HG03442 (cell line): ENCODE measurements at regions not wholly inside any gene's neighbourhood (a gene's known extent, or its start where the extent isn't known, plus 50 kb on each side); places are given as distances from the start of the nearest gene placed in this dataset.
"Not testable (repeated sequence)": the region's sequence is repeated elsewhere in the genome, so short reads cannot be mapped to it uniquely, and the experiment has no call there.

Source experiments
- ATAC-seq: cut with Tn5 transposase; IDR thresholded peaks from one replicate; pipeline ENCODE4 v1.9.1; 2021; ENCODE audit warnings: mild to moderate bottlenecking, moderate library complexity; ENCODE audit not compliant: unreplicated experiment

DNA sequence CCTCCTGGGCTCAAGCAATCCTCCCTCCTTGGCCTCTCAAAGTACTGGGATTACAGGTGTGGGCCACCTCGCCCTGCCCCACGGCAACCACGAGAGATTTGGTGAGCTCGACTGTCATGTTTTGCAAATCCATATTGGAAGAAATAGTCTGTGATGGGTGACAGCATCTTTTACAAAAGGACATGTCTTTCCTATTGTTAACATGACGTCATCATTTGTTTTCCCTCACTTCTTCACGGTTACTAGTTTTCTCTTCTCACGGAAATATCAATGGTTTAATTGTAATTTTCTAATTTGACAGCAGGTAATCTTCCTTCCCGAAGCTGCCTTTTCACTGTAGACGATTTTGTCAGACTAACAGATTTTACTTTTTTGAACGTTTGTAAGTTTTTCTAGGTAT lies 110.8 kb upstream of the GREM2 start:
- no peak for ATAC-seq

DNA sequence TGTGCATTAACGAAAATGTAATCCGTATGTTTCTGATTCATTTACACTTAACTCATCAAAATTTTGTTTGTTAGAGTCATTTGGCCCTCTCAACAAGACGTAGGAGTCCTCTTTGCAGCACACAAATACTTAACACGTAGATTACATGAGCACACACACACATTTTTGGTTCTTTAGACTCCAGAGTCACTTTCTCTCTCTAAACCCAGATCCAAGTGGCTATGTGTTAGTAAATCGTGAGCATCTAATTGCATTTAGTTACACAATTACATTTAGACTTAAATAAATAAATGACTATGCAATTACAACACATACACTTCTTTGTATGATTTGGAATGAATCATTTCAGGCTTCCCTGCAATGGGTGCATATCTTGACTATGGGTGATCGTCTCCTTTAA lies 109.0 kb upstream of the GREM2 start:
- no peak for ATAC-seq

DNA sequence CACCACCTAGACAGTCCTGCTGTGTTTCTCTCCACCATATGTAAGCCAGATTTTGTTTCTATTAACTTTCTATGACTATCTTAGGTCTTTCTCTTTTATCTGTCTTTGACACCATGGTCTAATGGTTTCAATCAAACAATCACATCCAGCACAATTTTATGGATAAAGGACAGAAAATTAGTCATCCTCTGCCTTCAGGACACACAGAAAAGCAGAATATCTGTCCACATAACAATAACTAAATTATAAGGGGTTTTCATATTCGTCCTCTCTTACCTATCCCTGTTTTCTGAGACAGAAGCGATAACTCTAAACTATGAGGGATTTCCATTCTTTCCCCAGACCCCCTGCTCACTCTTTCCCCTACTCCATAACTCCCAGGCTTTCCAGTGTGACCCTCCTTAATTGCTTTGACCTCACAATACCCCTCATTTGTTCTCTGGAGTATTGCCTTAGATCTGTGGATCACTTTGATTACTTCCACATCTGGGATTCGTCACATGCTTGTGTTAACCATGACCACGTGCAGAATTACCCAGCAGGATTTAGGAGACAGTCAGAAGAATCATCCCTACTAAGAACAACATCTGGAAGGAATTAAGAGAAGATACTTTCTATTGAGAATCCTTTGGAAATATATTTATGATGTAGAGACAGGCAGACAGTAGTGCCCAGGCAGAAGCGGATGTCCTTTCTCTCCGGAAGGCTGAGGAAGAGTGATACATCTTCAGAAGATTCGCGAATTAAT lies 108.2 kb upstream of the GREM2 start:
- ATAC-seq = no peak

DNA sequence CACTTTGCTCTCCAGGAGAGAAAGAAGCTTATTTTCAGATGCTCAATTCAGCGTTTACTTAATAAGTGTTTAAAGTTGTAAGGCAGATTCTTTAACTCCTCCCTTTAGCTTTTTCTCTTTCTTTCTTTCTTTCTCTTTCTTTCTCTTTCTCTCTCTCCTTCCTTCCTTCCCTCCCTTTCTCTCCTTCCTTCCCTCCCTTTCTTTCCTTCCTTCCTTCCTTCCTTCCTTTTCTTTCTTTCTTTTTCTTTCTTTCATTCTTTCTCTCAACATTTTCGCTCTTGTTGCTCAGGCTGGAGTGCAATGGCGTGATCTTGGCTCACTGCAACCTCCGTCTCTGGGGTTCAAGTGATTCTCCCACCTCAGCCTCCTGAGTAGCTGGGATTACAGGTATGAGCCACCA lies 104.6 kb upstream of the GREM2 start:
- not testable (repeated sequence) for ATAC-seq

DNA sequence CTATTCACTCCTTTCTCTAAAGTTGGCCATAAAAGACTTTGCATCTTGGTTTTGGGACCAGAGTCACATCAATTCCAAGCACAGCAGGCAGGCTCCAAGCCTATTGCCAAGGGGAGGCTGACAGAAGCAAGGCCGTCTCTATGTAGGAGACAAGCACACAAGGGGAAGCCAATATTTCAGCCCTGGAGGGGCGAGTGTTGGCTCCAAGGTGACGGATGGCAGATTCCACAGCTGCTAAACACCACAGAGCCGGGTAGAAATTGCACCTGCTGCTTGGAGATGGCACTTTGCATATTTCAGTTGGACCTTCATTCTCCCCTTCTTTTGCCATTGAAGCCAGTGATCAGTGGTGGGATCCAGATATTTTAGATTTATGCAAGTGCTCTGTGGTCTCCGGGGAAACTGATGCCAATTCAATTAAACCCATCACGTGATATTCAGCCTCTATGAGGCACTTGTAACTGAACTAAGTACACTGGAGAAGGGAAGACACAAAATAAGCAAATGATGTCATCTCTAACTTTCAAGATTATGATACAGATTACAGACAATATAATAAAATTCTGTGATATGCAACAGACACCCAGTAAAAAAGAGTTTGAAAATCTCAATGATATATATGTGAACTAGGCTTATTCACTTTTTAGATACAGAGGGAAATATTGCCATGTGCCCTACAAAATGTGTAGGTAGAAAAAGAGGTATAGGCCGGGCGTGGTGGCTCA lies 102.8 kb upstream of the GREM2 start:
- no peak for ATAC-seq

DNA sequence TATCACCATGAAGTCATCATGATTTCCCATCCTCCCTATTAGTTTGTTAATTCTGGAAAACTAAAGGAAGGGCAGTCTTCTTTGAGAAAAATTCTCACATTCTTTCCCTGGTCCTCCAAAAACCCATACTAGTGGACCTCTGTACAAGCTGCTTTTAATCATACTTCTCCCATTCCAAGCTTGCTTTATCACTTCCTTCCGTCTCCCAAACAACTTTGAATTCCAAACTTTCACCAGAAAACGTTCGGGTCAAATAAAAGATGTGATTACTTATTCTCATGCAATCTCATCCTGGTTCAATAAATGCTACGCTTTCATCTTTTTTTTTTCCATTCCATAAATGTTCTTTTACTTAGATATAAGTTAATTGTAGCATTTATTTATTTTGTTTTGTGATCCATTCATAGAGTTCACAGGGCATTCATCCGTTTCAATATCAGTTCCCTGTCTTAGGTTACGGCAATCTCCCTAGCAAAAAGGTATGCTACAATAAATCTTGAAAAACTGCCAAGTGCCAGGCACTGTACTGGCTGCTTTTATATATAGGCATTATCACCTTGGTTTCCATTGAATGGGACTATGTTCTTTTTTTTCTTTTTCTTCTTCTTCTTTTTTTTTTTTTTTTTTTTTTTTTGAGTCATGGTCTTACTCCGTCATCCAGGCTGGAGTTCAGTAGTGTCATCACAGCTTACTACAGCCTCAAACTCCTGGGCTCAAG lies 100.2 kb upstream of the GREM2 start:
- no peak for ATAC-seq

DNA sequence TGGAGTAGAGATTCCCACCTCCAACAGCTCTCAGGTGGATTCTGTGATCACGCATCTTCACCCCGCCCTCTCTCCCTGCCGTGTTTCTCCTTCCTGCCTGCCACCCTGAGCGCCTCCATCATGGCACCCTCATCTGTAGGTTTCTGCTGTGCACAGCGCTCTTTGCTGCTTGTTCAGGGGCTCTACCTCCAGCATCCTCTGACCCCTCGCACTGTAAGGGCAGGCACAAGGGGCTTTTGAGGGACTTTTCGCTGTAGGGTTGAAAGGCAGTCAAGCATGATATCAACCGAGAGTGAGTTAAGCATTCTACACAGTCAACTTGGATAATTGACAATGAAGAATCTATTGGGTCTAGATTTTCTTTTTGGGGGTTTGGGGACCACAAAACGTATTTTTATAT lies 99.1 kb upstream of the GREM2 start:
- no peak for ATAC-seq

DNA sequence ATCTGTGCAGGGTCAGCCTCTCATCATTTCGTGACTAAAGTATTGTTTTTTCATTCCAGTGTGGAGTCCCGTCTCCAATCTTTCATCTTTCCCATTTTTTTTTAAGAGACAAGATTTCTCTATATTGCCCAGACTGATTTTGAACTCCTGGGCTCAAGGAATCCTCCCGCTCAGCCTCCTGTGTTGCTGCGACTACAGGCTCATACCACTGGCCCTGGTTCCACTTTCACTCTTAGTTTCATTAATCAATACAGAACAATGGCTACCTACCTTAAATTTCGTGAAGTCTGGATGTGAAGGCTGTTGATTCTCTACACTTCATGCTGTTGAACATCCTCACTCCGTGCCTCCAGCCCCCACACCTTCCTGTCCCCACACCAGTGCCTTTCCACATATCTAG lies 97.7 kb upstream of the GREM2 start:
- no peak for ATAC-seq

DNA sequence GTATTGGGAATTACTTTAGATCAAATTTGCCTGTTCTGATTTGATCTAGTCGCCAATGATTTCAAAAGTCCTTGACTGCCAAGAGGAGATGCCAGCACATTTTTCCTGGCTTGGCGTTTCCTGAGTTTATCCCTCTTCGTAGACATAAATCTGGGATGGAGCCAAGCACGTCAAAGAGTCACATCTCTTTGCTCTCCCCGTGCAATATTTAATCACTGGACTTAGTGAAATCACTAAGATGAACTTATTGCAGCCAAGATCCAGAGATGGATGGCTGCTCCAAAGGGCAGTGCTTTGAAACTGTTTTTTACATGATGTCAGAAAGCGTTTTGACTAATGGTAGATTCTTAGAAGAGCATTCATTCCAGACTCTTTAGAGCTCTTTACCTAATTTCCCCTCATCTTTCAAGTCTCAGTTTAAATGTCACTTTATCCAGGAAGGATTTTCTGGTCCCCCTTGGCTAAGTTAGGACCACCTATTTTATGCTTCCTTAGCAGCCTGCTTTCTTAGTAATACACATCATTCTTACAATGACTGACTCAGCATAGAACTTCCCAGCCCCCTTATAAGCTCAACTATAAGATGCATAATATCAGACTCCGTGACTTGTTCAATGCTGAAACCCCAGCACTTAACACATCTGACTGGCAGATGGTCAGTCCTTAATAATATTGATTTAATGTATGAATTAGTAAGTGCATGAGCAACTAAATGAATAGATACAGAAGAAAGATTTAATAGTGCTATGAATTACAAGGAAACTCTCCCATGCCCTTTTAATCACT lies 94.4 kb upstream of the GREM2 start:
- ATAC-seq = no peak

DNA sequence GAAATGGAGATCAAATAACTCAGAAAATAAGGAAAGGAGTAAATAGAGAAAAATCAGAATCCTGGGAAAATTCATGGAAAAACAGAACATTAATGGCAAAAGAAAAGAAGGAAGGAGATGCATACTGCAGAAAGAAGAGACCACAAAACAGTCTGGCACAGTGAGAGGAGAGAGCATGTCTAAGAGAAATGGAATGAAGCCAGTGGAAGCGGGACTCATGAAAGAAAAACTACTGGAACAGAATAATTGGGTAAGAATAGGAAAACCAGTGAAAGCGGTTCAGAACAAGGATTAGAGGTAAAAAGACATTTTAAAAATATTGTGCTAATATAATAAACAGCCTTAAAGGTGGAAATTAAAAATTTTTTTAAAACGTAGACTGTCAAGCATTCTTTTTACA lies 93.6 kb upstream of the GREM2 start:
- ATAC-seq = no peak

DNA sequence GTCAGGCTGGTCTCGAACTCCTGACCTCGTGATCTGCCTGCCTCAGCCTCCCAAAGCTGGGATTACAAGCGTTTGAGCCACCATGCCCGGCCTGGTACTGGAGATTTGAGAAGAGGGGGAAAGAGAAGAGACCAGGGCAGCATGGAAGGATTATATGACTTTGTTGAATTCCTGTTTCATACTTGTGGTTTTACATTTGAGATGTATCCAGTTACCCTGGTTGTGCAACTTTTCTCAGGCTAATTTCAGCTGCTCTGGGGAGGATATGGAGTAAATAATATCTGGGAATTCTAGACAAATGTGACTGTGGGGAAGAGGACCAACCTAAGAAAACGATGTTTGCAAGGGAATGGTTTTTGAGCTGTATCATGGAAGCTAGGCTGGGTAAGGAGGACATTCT lies 89.5 kb upstream of the GREM2 start:
- no peak for ATAC-seq

DNA sequence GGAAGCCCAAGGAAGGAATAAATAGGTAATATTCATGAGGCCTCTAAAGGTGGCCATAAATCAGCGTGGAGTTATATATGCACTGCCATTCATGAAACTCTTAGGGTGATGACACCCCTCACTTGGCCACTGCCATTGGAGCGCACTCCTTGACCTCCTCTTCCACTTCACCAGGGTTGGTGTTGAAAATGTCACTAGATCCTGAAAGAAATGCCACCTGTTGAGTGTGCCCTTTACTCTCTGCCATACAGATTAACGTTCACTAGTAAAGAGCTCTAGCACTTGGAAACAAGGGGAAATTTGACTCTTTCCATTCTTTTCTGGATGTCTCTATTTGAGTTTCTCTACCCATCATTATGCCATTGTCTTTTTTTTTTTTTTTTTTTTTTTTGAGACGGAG lies 83.5 kb upstream of the GREM2 start:
- no peak for ATAC-seq

DNA sequence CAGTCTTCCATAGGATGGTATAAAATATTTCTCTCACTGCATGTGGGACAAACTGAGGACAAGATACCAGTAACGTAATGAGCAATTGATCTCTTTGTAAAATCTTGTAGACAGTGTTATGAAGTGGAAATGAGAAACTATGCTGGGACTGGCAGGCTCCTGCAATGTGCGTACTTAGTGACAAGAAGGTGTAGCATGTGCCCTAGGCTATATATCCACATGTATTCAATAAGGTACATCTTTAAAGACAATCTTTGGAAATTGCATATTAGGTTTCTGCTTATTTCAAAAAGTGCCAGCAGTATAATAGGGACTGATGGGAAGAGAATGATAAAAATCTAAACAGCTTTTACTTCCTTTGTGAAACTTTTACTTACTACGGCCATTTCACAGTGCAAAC lies 81.9 kb upstream of the GREM2 start:
- no peak for ATAC-seq

DNA sequence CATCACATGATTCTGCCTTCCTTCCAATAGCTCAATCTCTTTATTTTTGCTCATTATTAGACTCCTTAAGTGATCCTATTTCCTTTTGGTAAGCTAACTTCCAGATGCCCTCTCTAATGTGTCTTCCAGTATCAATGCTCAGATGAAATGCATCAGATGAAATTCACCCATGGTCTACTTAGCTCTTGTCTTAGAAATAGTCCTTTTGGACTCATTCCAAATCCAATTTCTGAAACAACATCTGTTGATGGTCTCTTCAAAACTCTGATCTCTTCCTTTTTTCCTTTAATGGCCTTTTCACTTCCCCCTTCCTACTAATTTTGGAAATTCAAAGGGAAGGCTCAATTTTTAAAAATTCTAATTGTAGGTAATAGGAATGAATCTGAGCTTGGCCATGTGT lies 81.1 kb upstream of the GREM2 start:
- ATAC-seq = no peak

DNA sequence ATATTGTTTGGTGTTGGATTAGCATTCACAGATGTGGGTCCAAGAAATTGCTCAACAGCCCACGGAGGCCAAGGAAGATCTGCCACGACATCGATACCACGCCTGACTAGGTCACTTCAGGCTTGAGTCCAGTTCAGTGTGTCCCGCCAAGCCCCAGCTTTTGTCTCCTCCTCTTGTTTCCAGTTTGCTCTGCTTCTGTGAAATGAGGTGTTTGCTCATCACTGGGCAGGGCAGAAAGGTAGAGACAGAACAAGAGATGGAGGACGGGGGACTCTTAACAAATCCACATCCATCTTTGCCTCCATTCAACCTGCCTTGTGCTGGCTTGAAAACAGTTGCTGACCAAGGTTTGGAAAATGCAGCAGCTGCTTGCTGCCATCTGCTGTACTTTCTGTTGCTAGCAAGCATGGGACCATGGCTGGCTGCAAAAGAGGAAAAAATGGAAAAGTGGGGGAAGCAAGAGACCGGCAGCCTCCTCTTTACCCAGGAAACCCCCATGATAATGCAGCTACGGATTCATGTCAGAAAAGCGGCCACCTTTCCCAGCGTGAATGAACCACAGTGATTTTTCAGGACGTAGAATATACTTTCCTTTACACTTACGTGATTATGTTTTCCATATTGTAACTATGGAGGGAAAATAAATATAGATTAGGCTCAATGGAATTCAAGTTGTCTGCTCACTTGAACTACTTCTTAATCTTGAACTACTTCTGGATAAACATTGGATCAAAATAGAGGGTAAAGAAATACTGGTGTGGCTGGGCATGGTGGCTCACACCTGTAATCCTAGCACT lies 80.2 kb upstream of the GREM2 start:
- ATAC-seq = no peak

DNA sequence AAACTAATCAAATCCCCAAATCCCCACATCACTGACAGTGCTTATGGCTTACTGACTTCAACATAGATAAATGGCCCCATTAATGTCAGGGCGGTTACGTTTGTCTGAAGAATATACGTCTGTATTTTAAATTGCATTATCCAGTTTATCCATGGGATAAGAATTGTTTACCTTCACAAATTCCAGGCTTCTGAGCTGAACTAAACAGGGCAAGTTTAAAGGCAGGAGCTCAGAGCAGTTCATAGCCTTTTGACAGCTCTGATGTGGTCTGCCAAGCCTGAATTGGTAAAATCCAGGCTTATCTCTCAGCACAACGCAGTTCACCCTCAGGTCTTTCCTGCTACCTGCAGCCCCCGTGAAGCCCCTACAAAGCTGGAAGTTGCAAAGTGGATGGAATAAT lies 79.5 kb upstream of the GREM2 start:
- ATAC-seq = no peak

DNA sequence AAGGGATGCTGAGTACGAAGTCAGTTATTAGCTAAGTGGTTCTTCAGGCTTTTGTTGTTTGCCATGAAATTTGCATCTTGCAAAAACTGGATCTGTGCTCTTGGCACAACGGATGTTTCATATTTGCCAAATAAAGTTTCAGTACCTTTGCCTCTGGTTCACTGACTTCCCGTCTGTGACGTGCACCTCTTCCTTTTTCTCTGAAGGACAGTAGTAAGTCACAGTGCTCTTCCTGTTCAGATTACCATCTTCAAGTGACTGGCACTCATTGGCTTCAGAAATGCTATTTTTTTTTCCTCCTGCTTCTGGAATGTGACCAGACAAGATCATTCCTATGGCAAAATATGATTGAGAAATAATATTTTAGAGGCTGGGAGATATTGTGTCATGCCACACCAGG lies 75.9 kb upstream of the GREM2 start:
- ATAC-seq = peak; percentile 53

DNA sequence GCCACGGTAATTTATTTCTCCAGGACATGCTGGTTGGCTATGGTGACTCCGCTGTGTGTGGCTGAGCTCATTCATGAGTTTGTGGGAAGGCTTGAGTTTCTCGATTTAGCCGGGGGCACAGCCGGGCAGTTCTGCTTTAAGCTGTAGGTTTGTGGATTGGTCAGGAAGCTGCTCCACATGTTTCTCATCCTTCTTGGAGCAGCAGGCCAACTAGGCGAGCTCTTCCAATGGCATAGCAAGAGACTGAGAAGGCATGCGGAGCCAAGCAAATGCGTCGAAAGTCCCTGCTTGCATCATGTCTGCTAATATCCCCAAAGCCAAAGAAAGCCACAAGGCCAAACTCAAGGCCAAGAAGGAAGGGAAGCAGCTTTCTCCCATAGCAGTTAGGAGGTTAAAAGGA lies 71.6 kb upstream of the GREM2 start:
- ATAC-seq = no peak

DNA sequence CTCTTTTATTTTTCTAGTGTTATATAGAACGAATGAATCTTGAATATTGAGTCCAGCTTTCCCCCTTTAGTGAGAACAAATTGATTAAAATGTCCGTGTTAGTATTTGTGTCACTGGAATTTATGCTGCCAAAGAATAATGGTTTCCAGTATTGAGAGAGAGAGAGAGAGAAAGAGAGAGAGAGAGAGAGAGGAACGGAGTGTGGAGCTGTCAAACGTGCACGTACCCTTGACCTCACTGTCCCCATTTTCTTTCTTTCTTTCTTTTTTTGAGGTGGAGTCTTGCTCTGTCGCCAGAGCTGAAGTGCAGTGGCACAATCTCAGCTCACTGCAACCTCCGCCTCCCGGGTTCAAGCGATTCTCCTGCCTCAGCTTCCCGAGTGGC lies 70.9 kb upstream of the GREM2 start:
- ATAC-seq = no peak

DNA sequence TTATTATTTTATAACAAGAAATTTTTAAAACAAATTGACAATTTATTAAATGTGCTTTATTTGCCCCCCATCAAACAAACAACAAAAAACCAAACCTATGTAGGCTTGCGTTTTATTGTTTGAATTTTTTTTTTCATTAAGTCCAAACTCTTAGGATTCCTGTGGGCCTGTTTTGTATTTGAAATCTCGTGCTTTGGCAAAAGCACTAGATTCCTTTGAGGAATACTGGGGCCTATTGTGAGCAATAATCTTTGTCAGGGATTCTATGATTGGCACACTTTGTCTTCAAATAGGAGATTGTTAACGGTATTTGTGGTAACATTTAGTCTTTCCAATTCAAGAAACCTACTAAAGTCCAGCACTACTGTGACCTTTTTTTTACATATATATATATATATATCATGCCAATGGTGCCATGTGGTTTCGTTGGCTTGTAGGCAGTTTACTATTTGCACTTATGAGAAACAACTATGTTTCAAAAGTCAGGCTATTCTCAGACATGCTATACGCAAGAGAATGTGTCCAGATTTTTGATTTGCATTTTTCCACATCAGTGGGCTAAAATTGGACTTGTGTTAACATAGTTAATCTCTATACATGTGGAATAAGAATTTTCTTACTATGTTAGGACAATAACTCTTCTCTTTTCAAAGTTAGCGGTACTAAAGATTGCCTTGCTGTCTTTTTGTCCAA lies 70.4 kb upstream of the GREM2 start:
- ATAC-seq = no peak
